ENCODE measurements at regions not wholly inside any gene's neighbourhood (a gene's known extent, or its start where the extent isn't known, plus 50 kb on each side); places are given as distances from the start of the nearest gene placed in this dataset.

DNA sequence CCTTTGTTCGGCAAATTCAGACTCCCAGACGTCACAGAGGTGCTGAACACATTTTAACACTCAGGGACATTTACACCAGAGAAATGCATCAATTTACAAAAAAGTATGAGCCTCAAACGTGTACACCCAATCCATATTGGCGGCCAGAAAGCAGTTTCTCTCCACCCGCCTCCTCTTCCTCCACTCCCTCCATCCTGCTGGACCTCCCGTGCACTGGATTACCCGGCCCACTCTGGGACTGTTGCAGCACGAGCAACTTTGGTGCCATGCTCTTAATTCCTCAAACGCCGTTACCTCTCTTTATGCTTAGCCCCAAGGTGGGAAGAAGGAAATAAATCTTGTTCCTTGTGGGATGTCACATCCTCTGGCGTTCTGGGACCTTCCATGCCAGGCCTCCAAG lies 243.4 kb downstream of the ZNF516 start:
- no peak overlapping the region for H3K27ac Mint-ChIP-seq
- TF ChIP-seq, protein P1, sequence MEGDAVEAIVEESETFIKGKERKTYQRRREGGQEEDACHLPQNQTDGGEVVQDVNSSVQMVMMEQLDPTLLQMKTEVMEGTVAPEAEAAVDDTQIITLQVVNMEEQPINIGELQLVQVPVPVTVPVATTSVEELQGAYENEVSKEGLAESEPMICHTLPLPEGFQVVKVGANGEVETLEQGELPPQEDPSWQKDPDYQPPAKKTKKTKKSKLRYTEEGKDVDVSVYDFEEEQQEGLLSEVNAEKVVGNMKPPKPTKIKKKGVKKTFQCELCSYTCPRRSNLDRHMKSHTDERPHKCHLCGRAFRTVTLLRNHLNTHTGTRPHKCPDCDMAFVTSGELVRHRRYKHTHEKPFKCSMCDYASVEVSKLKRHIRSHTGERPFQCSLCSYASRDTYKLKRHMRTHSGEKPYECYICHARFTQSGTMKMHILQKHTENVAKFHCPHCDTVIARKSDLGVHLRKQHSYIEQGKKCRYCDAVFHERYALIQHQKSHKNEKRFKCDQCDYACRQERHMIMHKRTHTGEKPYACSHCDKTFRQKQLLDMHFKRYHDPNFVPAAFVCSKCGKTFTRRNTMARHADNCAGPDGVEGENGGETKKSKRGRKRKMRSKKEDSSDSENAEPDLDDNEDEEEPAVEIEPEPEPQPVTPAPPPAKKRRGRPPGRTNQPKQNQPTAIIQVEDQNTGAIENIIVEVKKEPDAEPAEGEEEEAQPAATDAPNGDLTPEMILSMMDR (IDR thresholded peaks at IDR 0.05; ENCODE audit: unreplicated experiment) = no peak
- no peaks in the 10 kb centered on the region for H3K36me3 Mint-ChIP-seq
- no peaks in the 10 kb centered on the region for H3K9me3 Mint-ChIP-seq
- H3K4me3 Mint-ChIP-seq = no peak overlapping the region
- H3K4me1 Mint-ChIP-seq = peaks cover 12% of the 10 kb centered on the region
- peaks cover 2% of the 10 kb centered on the region for H3K27me3 Mint-ChIP-seq (ENCODE audit: low read depth)
- DNase-seq (ENCODE audit: low spot score in 2 of 2, unreplicated experiment in 2 of 2) = no peak

DNA sequence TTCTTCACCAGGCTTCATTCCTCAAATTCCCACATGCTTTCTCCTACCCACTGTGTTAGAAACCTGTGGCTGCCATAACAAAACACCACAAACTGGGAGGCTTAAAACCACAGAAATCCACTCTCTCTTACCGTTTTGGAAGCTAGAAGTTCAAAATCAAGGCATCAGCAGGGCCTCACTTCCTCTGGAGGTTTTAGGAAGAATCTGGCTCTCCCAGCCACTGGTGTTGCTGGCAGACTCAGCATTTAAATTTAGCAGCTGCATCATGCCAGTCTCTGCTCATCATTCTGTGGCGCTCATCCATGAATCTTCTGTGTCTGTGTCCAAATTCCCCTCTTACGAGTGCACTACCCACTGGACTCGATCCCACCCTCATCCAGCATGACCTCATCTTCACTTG lies 248.5 kb downstream of the ZNF516 start:
- H3K36me3 Mint-ChIP-seq = peaks cover 4% of the 10 kb centered on the region
- H3K9me3 Mint-ChIP-seq = peaks cover 11% of the 10 kb centered on the region
- H3K4me1 Mint-ChIP-seq = peaks cover 4% of the 10 kb centered on the region
- TF ChIP-seq, protein P1 (IDR thresholded peaks at IDR 0.05; ENCODE audit: unreplicated experiment) = no peak
- no peak overlapping the region for H3K27ac Mint-ChIP-seq
- DNase-seq (ENCODE audit: low spot score in 2 of 2, unreplicated experiment in 2 of 2) = no peak
- no peaks in the 10 kb centered on the region for H3K27me3 Mint-ChIP-seq (ENCODE audit: low read depth)
- H3K4me3 Mint-ChIP-seq = no peak overlapping the region

- no peak for DNase-seq (ENCODE audit: low spot score in 2 of 2, unreplicated experiment in 2 of 2)
- peaks cover 11% of the 10 kb centered on the region for H3K4me1 Mint-ChIP-seq
- no peak overlapping the region for H3K4me3 Mint-ChIP-seq
- H3K27ac Mint-ChIP-seq = no peak overlapping the region
- peaks cover 3% of the 10 kb centered on the region for H3K27me3 Mint-ChIP-seq (ENCODE audit: low read depth)
- H3K9me3 Mint-ChIP-seq = peaks cover 38% of the 10 kb centered on the region
- peaks cover 9% of the 10 kb centered on the region for H3K36me3 Mint-ChIP-seq
- TF ChIP-seq, protein P1 (IDR thresholded peaks at IDR 0.05; ENCODE audit: unreplicated experiment) = no peak
Observed at GRCh38 chr18:76234676-76235060, 260.4 kb downstream of the ZNF516 start.

GRCh38 chr18:76233876-76234675 lies 261.0 kb downstream of the ZNF516 start:
- Mint-ChIP-seq H3K4me3 (no peak overlapping the region), H3K4me1 (peaks cover 11% of the 10 kb centered on the region), H3K36me3 (peaks cover 7% of the 10 kb centered on the region), H3K27ac (no peak overlapping the region), H3K9me3 (peaks cover 32% of the 10 kb centered on the region), H3K27me3 (ENCODE audit: low read depth) (peaks cover 3% of the 10 kb centered on the region)
- TF ChIP-seq, protein P1 (IDR thresholded peaks at IDR 0.05; ENCODE audit: unreplicated experiment) = no peak
- no peak for DNase-seq (ENCODE audit: low spot score in 2 of 2, unreplicated experiment in 2 of 2)

DNA sequence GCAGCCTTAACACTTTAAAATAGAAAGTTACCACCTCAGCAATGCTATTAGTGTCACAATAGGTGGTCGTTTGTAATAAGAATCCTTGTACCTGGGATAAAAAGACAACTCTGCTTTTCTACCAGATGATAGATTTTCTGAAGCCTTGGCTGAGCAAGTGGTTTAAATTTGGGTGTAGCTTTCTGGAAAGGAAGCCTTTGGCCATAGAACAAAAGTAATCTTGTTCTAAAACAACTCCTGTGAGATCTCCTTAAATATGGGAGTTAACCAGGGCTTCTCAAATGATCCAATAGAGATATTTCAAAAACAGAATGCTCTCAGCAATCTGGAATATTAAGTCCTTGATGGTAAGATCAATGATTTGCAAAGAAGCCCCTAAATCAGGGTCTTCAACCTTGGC lies 261.6 kb downstream of the ZNF516 start:
- DNase-seq (ENCODE audit: low spot score in 2 of 2, unreplicated experiment in 2 of 2) = no peak
- Mint-ChIP-seq H3K4me1 (peaks cover 11% of the 10 kb centered on the region), H3K27me3 (ENCODE audit: low read depth) (peaks cover 3% of the 10 kb centered on the region), H3K9me3 (peaks cover 27% of the 10 kb centered on the region), H3K27ac (no peak overlapping the region), H3K36me3 (peaks cover 5% of the 10 kb centered on the region), H3K4me3 (no peak overlapping the region)
- TF ChIP-seq, protein P1 (IDR thresholded peaks at IDR 0.05; ENCODE audit: unreplicated experiment) = no peak
